SK-N-SH treated with all-trans-retinoic acid at 6 μM for 48 hours (cell line): ENCODE measurements at regions not wholly inside any gene's neighbourhood (a gene's known extent, or its start where the extent isn't known, plus 50 kb on each side); places are given as distances from the start of the nearest gene placed in this dataset.

Experiments
- ARNTL ChIP-seq: fragments of 450-650 bp; formaldehyde crosslinking; IDR thresholded peaks from 2 replicates; pipeline ENCODE4 v1.5.0; 2020; ENCODE audit warnings: low read depth, mild to moderate bottlenecking, moderate library complexity, borderline replicate concordance
- CREB5 ChIP-seq: fragments of 250-450 bp; sonication (Bioruptor Pico); IDR thresholded peaks from 2 replicates; pipeline ENCODE4 v1.5.1; 2020; ENCODE audit warnings: low read depth, mild to moderate bottlenecking, moderate library complexity
- CSRNP3 ChIP-seq: fragments of 250-450 bp; sonication (Bioruptor Pico); IDR thresholded peaks from 2 replicates; pipeline ENCODE4 v1.5.1; 2021; ENCODE audit warnings: mild to moderate bottlenecking, moderate library complexity
- PATZ1 ChIP-seq: fragments of 250-450 bp; sonication (Bioruptor Pico); IDR thresholded peaks from 2 replicates; pipeline ENCODE4 v1.8.0; 2020; ENCODE audit warnings: mild to moderate bottlenecking, moderate library complexity, borderline replicate concordance
- POU6F1 ChIP-seq: fragments of 250-450 bp; sonication (Bioruptor Pico); IDR thresholded peaks from 2 replicates; pipeline ENCODE4 v1.8.0; 2021; ENCODE audit warnings: low read depth, mild to moderate bottlenecking, moderate library complexity, borderline replicate concordance
- ZFP3 ChIP-seq: fragments of 250-450 bp; sonication (Bioruptor Pico); IDR thresholded peaks from 2 replicates; pipeline ENCODE4 v1.5.0; 2020; ENCODE audit warnings: mild to moderate bottlenecking, moderate library complexity
- TF ChIP-seq, protein P1 (sequence below): fragments of 250-450 bp; sonication (Bioruptor Pico); IDR thresholded peaks from 2 replicates; pipeline ENCODE4 v1.5.0; 2020; ENCODE audit warnings: mild to moderate bottlenecking, moderate library complexity

- TF ChIP-seq CREB5 (CRISPR knock-in tag) = no peak
- TF ChIP-seq POU6F1 = no peak
- no peak for TF ChIP-seq PATZ1 (CRISPR knock-in tag)
- TF ChIP-seq, protein P1, sequence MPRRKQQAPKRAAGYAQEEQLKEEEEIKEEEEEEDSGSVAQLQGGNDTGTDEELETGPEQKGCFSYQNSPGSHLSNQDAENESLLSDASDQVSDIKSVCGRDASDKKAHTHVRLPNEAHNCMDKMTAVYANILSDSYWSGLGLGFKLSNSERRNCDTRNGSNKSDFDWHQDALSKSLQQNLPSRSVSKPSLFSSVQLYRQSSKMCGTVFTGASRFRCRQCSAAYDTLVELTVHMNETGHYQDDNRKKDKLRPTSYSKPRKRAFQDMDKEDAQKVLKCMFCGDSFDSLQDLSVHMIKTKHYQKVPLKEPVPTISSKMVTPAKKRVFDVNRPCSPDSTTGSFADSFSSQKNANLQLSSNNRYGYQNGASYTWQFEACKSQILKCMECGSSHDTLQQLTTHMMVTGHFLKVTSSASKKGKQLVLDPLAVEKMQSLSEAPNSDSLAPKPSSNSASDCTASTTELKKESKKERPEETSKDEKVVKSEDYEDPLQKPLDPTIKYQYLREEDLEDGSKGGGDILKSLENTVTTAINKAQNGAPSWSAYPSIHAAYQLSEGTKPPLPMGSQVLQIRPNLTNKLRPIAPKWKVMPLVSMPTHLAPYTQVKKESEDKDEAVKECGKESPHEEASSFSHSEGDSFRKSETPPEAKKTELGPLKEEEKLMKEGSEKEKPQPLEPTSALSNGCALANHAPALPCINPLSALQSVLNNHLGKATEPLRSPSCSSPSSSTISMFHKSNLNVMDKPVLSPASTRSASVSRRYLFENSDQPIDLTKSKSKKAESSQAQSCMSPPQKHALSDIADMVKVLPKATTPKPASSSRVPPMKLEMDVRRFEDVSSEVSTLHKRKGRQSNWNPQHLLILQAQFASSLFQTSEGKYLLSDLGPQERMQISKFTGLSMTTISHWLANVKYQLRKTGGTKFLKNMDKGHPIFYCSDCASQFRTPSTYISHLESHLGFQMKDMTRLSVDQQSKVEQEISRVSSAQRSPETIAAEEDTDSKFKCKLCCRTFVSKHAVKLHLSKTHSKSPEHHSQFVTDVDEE (CRISPR knock-in tag) = no peak
- no peak for TF ChIP-seq ARNTL (CRISPR knock-in tag)
- TF ChIP-seq CSRNP3 (CRISPR knock-in tag) = no peak
- TF ChIP-seq ZFP3 (CRISPR knock-in tag) = no peak
Observed at GRCh38 chr2:14140009-14140550, 492.4 kb upstream of the LRATD1 start.
